Stimulated activated CD4-positive, alpha-beta T cell treated with anti-CD3 and anti-CD28 coated beads, TNF-alpha, amount 100 ng/mL, for 4 hours (primary cell): ENCODE measurements at regions not wholly inside any gene's neighbourhood (a gene's known extent, or its start where the extent isn't known, plus 50 kb on each side); places are given as distances from the start of the nearest gene placed in this dataset.

Source experiments
- DNase-seq, 3 experiments: peaks; one replicate each; pipeline ENCODE4 v3.0.0-alpha.2; 2020; ENCODE audit warnings: low read depth in 3 of 3

DNA sequence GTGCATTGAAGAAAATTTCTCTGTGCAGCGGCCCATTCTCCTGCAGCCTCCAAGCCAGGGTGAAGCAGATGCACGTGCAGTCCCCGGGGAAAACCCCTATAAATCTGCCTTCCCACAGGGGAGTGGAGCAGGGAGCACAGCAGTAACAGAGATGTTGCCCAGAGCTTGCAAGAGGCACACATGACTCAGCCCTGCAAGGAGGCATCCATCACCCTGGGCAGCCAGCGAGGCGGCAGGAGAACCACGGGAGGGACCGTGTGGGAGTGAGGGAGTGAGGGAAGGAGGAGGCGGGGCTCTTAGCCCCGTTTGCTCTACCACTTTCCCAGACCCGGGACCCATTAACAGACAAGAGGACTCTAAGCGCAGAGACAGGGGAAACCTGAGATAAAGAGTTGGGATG, 96.2 kb upstream of the ARAP3 start:
- no peak for DNase-seq

DNA sequence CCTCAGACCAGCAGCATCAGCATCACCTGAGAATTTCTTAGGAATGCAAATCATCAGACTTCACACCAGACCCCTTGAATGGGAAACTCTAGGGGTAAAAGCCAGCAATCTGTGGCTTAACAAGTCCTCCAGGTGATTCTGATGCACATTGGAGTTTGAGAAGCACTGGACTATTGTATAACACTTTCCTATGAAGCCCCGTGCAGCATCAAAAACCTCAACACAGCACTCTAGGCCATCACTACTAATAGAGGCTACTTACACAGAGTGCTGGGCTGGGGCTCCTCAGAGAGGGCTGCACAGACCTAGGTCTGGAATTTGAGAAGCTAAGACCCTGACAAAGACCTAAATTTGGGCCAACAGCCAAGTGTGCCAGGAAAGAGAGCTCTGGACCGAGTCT, 95.7 kb upstream of the ARAP3 start:
- DNase-seq: no peak

DNA sequence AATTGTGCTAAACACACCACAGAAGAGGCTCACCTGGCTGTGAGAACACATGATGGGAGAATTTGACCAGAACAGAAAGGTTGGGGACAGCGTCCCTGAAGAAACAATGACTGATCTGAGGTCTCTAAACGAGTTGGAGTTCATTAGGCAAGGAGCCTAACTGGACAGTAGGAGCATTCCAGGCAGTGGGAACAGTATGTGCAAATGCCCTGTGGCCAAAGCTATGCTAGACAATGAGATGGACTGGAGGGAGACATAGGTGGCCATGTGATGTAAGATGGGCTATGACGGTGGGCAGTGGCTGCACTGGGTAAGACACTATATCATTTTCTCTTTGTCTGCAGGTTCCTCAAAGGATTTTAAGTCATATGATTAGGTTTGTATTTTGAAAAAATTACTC, 95.1 kb upstream of the ARAP3 start:
- no peak for DNase-seq

DNA sequence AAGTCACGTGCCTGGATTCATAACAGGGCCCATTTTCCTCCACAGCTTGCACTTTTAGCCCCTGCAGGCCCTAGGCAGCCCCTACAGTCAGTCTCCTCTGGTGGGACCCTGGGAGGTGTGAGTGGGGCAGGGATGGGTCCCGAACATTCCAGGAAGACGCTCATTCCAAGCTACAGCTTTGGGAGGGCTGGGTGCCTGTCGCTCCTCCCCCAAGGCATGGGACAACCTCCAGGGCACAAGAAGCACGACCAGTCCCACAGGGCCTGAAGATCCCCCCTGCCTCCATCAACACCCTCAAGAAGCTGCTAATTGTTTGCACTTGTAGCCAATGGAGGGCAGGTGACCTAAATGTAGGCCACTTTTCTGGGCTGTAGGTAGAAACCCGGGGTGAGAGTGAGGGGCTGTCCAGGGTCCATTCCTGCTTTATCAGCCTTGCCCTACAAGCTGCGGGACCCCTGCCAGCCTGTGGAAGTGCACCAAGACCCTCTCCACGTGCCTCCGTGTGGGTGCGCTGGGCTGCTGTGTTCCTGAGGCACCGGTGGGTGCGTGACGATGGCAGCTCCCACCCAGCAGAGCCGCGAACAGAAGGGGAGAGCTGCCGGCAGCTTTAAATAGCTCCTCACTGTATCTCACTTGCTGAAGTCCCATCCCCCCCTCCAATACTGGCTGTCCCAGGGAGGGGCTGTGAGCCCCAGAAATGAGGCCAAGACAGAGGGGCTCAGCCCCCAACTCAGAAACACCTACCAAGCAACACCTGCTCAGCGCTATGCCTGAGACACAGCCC, 91.9 kb upstream of the ARAP3 start:
- no peak for DNase-seq

DNA sequence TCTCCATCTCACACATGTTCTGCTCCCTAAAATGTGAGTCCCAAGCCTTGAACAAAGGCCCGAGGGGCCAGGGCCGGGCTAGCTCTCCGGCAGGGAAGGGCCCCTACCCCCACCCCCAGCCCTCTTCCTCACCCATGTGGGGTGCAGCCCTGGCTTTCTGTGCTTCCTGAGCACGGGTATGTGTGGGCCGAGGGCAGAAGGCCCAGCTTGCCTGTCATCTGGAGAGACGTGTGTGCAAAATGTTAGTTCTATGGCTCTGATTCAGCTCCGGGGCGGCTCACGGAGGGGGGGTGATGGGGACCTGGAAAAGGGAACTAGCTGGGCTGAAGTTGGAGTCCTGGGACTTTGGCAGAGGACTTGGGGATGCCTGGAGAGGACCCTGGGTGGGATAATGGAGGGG, 90.3 kb upstream of the ARAP3 start:
- DNase-seq: no peak

DNA sequence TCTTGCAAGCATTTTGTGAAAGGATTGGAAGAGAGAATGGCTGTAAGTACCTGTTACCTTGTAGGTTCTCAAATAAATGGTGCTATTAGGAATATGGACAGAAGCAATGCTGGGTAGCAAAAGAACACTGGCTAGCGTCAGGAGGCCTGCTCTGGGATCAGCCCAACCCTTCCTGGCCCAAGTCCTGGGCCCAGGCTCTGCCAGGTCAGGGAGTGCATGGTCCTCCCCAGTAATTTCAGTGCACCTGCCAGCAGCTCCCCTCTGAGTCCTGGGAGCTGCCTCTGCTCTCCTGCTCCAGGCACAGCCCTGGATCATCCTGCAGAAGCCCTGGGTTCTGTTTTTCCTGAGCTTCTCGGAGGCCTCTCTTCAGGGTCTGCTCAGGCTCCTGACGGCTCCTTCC, 89.5 kb upstream of the ARAP3 start:
- DNase-seq: no peak

DNA sequence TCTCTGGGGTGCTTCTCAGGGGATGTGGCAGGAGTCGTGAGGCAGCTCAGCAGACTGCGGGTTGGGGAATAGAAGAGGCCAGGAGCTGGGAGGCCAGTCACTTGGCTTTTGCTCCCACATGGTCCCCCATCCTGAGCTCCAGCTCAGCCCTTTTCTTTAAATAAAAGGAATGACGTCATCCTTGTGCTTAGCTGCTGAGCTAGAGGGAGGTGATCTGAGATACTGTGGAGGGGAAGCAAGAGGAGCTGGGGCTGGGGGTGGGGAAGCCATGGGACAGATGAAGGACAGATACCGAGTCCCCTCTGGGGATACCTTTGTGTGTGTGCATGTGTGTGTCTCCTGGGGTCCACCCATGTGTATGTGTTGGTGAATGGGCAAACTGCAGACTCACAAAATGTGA, 89.0 kb upstream of the ARAP3 start:
- DNase-seq: no peak

DNA sequence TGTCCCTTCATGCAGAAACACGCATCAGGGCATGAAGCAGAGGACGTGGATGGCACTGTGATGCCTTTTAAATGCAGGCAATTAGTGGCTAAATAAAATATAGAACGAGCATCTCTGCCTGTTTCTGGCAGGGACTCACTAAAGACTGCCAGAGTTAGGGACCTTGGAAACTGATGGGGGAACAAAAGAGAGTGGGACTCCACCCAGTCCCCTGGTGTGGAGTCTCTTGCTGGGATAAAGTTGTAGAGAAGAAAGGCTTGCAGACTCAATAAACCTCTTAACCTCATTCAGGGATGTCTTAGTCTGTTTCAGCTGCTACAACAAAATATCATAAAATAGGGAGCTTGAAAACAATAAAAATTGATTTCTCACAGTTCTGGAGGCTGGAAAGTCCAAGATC, 87.6 kb upstream of the ARAP3 start:
- no peak for DNase-seq

DNA sequence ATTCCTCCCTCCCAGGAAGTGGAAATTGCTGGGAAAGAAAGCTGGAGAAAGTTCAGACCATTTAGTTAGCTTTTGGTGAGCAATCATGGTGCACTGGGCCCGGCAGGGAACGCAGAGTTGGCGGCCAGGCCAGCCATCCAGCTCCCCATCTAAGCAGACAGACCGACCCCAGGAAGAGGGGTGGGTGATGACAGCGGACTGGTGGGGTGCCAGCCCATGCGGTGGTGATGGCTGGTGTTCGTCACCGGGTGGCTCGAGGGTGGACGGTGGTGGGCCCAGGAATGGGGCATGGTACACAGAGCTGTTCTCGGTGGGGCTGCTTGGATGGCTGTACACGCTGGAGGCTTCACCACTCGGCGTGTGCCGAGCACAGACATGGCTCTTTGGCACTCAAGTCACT, 85.6 kb upstream of the ARAP3 start:
- DNase-seq: no peak

DNA sequence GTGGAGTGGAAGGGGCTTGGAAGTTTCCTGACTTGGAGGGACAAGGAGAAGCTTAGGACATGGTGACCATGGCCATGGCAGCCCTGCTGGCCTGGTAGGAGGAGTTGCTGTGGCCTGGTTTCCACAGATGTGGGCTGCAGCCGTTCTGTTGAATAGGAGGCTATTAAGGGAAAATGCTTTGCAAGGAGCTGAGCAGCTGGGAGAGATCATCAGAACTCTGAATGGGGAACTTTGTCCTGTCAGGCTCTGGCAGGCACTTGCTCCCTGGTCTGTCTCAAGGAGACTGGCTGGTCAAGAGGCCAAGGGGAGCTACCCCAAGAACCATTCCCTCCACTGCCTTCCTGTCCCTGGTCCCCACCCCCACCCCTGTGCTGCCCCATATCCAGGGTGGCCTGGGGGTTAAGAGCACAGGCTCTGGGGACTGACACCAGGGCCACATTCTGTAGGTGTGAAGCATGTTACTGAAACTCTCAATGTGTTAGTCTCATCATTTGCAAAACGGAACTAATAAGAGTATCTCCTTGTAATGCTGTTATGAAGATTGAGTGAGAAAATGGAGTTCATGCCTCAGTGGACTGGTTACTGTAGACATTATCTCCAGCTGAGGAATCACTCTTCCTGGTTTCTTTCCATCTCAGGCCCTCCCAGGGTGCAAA, 84.0 kb upstream of the ARAP3 start:
- DNase-seq: no peak

DNA sequence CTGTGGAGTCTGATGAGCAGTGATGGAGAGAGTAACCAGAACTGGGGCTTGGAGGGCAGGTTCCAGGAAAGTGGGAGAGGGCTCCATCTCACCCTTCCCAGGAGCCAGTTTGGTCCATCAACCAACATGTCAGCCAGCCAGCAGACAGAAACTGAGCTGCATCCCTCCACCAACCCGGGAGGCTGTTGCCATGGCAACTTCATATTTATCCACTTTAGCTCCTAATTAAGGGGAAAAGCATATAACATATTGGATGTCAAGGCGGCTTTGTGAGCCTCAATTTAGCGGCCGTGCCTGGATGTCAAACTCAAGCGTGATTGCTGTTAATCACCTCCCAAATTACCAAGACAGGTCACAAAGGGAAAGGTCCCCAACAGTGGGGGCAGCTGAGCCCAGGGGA, 81.5 kb upstream of the ARAP3 start:
- no peak for DNase-seq

DNA sequence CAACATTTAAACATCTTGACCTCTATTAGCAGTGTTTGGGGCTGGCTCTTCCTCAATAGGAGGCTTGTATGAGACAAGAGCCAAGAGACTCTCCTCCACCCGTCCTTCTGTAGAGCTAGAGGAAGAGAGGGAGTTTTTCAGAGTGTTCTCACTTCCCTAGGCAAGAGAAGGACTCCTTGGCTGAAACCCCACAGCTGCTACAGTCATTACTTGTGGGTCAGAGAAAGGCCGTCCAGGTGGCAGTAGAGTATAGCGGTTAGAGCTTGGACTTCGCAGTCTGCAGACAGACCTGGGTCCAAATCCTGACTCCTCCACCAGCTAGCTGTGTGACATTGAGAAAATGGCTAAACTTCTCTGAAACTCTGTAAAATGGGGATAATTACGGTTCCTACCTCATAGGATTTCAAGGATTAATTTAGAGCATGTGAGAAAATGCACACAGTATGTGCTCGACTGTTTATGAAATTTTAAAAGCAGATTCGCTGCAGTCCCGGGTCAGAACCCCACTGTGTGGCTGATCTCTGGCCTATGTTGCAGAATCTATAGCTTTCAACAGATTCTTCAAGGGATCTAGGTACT, 80.8 kb upstream of the ARAP3 start:
- no peak for DNase-seq

DNA sequence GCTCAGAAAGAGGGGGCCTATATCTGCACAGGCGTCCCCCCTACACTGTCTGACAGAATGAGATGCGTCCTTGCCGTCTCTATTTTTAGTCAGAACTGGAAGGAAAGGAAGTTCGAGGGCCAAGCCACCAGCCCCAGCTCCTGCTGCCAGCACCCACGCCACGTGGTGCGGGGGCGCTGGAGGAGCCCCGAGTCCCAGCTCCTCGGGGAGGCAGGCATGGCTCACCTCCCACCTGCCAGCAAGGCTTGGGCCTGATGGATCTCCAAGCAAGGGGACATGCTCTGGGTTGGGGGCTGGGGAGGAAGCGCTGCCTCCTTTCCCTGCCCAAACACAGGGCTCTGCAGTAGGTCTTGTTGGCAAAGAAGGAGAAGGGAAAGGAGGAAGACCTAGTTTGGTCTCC, 80.3 kb upstream of the ARAP3 start:
- no peak for DNase-seq

DNA sequence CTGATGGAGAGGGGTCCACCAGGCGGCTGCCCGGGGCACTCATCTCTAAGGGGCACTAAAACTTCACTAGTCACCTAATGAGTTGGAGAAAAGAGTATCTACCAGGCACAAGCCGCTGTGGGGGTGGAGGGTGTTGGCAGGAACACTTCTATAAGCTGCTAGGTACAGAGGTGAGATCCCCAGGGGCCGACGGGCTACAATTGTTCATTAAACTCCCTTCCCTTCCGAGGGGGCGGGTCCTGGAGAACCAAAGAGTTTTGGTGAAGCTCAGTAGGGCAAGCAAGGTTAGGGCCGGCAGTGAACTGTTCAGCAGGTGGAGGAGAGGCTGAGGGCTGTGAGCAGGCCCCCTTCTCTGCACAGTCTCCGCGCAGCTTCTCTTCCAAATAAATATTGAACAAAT, 78.7 kb upstream of the ARAP3 start:
- DNase-seq: no peak

DNA sequence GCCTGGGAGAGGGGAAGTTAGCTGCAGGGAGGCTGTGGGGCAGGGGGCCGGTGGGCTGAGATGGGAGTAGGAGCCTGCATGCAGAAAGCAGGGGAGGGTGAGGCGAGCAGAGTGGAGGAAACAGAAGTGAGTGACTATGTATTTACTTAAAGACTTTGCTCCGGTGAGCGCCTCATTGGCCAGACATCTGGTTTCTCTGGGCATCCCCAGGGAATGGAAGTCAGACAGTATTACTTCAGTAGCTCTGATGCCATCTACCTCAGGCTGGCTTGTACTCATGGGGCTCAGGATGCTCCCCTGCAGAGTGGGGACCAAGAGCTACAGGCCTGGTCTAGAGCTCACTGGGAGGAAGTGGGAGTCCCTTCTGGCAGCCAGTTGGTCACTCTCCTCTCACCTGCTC, 78.2 kb upstream of the ARAP3 start:
- DNase-seq: no peak

DNA sequence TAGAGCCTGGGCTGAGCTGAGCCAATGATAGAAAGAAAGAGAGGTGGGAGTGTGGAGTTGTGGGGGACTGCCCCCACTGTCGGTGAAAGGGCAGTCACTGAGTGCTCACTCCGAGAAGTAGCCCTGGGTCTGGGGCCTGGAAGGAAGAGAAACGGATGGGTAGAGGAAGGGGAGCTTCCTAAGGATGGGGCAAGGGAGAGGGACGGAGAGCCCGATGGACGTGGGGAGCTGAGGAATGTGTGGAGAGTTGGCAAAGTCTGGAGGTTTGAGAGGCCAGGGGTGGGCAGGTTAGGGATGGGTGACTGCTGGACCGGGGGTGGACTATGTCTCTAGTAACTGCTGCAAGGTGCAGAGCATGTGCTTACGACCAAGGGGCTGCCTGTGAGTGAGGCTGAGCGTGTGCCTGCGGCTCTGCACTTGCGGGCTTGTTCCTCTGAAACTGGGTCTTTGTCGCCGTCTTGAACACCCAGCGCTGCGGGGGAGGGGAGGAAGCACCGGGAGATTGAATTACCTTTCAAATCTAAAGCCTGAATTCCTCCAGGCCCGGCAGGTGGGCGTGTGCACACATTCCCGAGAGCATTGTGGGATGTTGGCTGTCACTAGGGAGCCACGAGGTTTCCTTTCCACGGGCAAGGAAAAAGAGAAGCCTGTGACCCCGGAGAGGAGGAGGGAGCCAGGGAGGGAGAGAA, 76.4 kb upstream of the ARAP3 start:
- DNase-seq: no peak

DNA sequence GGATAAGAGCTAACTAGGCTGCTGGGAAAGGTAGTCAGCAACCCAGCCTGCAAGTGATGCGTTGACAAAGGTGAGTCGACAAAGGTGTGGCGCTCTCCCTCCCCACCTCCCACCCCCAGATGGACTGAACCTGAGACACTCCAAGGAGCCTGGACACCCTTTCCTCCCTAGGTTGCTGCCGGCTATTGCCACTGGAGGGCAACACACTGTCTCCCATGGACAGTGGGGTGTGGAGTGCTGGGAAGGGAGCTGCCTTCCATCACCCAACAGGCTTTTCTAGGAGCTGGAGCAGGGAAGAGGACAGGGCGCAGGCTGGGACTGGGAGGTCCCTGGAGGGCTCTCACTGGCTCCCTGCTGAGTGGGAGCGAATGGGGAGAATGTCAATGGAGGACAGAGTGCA, 75.4 kb upstream of the ARAP3 start:
- DNase-seq: no peak

DNA sequence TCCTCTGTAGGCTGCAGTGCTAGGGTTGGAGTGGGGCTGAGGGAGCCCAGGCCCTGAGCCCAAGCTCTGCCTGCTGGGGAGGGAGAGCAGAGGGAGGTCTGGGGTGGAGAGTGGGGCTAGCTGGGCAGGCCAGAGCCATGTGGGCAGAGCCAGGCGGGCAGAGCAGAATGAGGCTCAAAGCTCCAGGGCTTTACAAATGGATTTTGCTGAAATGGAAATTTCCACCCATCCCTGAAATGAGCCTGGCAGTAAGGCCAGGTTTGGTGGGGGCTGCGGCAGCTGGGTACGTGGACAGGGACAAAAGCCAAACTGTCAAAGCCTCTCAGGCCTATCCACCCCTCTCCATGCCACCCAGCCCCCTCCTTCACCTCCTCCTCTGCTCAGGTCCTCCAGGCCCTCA, 74.2 kb upstream of the ARAP3 start:
- no peak for DNase-seq

DNA sequence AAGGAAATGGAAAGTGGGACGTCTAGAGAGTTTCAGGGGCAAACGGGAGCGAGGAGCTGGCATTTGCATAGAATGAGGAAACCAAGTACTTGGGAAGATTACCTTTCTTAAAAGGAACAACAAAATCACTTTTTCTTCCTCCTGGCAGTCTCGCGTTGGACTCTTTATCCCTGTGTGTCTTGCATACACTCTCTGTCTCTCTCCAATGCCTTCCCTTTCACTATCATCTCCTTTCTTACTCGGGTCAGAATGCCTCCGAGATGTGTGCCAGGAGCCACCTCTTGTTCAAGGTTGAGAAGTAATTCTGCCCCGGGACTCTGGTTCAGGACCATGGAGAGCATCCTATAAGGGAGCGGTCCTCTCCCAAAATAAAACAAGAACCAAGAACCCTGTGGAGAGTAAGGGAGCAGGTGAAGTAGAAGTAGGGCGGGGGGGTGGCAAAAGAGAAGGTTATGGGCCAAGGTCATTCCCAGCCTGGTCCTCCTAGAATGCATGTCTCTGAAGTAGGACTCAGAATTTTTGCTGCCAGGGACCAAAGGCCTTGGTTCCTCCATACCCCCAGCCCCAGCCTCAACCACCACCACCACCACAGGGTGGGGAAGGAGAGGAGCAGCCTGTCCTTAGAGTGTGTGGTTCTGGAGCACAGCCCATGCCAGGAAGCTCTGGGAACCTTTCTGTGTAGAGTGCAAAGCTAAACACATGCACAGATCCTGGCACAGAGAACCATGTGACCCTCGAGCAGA, 72.1 kb upstream of the ARAP3 start:
- no peak for DNase-seq

DNA sequence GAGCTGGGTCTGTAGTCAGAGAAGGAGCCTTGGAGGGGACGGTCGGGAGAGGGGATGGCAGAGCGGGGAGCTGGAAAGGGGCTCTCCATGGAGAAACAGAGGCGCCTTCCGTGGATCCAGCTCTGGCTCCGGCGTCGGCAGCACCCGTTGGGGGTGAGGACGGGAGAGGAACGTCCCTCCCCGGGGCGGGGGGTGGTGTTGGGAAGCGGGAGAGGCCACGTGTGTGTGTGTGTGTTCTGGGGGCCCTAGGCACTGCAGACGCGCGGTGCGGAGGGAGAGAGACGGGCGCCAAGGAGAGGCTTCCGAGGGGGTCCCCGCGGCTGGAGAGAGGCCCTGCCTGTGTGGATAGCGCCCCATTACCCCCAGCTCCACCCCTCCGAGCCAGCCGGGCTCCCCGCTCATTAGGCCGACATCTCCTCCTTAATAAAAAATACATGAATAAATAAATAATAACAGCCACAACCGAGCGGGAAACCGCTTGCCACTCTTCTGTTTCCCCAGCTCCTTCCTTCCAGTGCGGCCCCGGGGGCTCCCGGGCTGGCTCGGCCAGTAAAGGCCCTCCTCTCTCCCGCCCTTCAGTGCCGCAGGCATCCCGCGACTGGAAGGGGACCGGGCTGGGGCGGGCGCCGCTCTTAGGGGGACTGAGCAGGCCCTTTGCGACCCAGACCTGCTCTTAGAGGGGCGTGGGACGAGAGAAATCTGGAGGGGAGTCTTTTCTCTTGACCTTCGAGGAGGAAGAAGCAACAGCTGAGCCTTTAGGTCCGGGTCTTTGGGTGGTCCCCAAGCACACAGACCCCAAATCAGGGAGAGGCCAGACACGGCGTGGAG, 71.3 kb upstream of the ARAP3 start:
- DNase-seq: no peak
